Kidney (tissue), 13 donors: ENCODE measurements at regions not wholly inside any gene's neighbourhood (a gene's known extent, or its start where the extent isn't known, plus 50 kb on each side); places are given as distances from the start of the nearest gene placed in this dataset.

Experiments used
- DNase-seq, 5 donors: peaks; one replicate each; pipeline ENCODE4 v3.0.0-alpha.2; 2013 to 2020
- FAIRE-seq: peaks from 2 replicates; lab custom pipeline; 2012; peaks lifted over from hg19 to GRCh38; lab: Jason Lieb, UNC
- H3K27ac ChIP-seq, 2 donors: one replicate each; pipeline ENCODE4 v1.7.0; 2013; ENCODE audit warnings: low read depth in 2 of 2, low read length in 2 of 2, inconsistent platforms in 1 of 2
- H3K27me3 ChIP-seq: one replicate; pipeline ENCODE4 v1.7.1; 2013; ENCODE audit warnings: low read length, inconsistent platforms; ENCODE audit not compliant: control insufficient read depth, insufficient read depth
- H3K36me3 ChIP-seq, 3 donors: one replicate each; pipeline versions ENCODE4 v1.7.0 to v1.7.1; 2013; ENCODE audit warnings: low read length in 3 of 3, control low read depth in 1 of 3, inconsistent platforms in 1 of 3; ENCODE audit not compliant: insufficient read depth in 3 of 3, control insufficient read depth in 2 of 3
- H3K4me1 ChIP-seq, 3 donors: one replicate each; pipeline versions ENCODE4 v1.7.0 to v1.7.1; 2013; ENCODE audit warnings: low read length in 3 of 3, inconsistent platforms in 1 of 3, low read depth in 1 of 3; ENCODE audit not compliant: control insufficient read depth in 2 of 3, insufficient read depth in 2 of 3
- H3K4me3 ChIP-seq, 3 donors: one replicate each; pipeline versions ENCODE4 v1.7.0 to v1.8.1; 2013; ENCODE audit warnings: low read length in 3 of 3, control low read depth in 1 of 3, inconsistent platforms in 1 of 3
- H3K9ac ChIP-seq, 3 donors: one replicate each; pipeline versions ENCODE4 v1.7.0 to v1.7.1; 2013; ENCODE audit warnings: low read length in 3 of 3, control low read depth in 1 of 3, inconsistent platforms in 1 of 3
- H3K9me3 ChIP-seq, 3 donors: one replicate each; pipeline versions ENCODE4 v1.7.0 to v1.7.1; 2013; ENCODE audit warnings: low read length in 3 of 3, control low read depth in 1 of 3, inconsistent platforms in 1 of 3; ENCODE audit not compliant: control insufficient read depth in 2 of 3, insufficient read depth in 1 of 3
- intact Hi-C: fragments of 100-400 bp; cut with DNase I; formaldehyde crosslinking; loops from one replicate; pipeline ENCODE4 v1.11.1; 2022
- TF ChIP-seq, protein P1 (sequence below): IDR thresholded peaks from 3 replicates; pipeline ENCODE4 v1.5.1; 2012; ENCODE audit warnings: mild to moderate bottlenecking, moderate library complexity, borderline replicate concordance; ENCODE audit not compliant: insufficient read depth; ENCODE audit errors: extremely low read depth
- donor health status: control.
- donor health status: control.
- donor health status: control.
- donor health status: control.
- donor health status: control.
- donor health status: DM: yes; HTN: yes; CAD: no.
- donor health status: Normal renal cell carcinoma (clear cell type).

DNA sequence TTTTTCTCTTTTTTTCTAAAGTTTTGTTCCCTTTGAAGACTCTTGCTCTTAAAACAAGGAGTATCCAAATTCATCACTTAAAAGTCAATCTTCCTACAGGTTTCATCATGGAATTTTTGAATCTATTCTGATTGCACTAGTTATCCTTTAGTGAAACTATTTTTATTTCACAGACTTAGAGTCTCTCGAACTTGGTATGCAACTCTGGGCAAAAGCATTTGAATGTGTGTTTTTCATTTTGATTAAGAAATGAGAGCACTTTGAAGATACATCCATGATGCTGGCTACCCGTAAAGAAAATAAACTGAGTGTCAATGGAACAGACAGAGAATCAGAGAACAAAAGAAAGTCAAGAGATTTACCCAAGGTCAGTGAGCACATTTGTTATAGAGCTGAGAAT, 586.5 kb downstream of the EPM2A start:
- Histone ChIP-seq H3K4me3 (no peak overlapping the region), H3K27me3 (no peaks in the 10 kb centered on the region), H3K4me1 (no peaks in the 10 kb centered on the region), H3K27ac (no peak overlapping the region), H3K36me3 (no peaks in the 10 kb centered on the region), H3K9ac (no peak overlapping the region), H3K9me3 (no peaks in the 10 kb centered on the region)
- DNase-seq (no peak), FAIRE-seq (no peak)
- intact Hi-C loops: no loop called here
- TF ChIP-seq, protein P1, sequence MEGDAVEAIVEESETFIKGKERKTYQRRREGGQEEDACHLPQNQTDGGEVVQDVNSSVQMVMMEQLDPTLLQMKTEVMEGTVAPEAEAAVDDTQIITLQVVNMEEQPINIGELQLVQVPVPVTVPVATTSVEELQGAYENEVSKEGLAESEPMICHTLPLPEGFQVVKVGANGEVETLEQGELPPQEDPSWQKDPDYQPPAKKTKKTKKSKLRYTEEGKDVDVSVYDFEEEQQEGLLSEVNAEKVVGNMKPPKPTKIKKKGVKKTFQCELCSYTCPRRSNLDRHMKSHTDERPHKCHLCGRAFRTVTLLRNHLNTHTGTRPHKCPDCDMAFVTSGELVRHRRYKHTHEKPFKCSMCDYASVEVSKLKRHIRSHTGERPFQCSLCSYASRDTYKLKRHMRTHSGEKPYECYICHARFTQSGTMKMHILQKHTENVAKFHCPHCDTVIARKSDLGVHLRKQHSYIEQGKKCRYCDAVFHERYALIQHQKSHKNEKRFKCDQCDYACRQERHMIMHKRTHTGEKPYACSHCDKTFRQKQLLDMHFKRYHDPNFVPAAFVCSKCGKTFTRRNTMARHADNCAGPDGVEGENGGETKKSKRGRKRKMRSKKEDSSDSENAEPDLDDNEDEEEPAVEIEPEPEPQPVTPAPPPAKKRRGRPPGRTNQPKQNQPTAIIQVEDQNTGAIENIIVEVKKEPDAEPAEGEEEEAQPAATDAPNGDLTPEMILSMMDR: no peak

DNA sequence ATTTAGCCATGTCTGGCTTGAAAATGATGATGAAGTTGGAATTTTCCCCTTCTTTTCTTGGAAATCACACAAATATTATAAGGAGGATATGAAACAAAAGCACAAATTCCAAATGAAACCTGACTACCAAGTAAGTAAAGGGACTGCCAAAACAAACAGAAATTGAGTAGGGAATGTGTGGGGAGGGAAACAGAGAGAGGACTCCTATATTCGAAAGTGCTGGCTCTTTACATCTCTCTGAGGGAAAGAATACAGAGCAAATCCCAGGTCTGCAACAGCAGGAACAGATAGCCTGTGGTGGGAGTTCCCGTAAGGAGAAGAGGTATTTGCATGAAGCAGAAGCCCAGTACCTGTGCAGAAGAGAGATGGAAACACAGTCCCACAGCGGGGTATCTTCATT, 583.7 kb downstream of the EPM2A start:
- TF ChIP-seq, protein P1: no peak
- Histone ChIP-seq H3K4me1 (no peaks in the 10 kb centered on the region), H3K4me3 (no peak overlapping the region), H3K9ac (no peak overlapping the region), H3K9me3 (no peaks in the 10 kb centered on the region), H3K36me3 (no peaks in the 10 kb centered on the region), H3K27me3 (no peaks in the 10 kb centered on the region), H3K27ac (no peak overlapping the region)
- intact Hi-C loops: no loop called here
- FAIRE-seq (no peak), DNase-seq (peak in 2 of 5 donors; percentile 3 to 29)

DNA sequence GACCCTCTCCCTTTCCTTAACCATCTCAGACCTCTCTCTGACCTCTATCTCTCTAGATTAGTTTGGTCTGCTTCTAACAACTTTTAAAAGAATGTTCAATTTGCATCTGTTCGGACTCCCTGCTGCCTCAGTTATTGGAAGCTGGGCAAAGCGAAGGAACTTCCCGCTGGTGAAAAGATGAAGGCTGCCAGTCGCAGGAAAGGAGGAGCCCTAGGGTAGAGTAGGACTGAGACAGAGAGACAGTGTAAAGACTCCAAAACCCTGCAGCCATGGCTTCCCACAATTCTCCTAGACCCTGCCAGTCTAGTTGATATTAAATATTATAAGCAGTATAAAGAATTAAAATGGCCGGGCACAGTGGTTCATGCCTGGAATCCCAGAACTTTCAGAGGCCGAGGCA, 581.8 kb downstream of the EPM2A start:
- H3K9ac ChIP-seq: no peak overlapping the region
- TF ChIP-seq, protein P1: no peak
- no peaks in the 10 kb centered on the region for H3K36me3 ChIP-seq
- H3K27me3 ChIP-seq: no peaks in the 10 kb centered on the region
- no peaks in the 10 kb centered on the region for H3K9me3 ChIP-seq
- no peak overlapping the region for H3K4me3 ChIP-seq
- no peak for DNase-seq
- FAIRE-seq: no peak
- intact Hi-C loops: no loop called here
- H3K27ac ChIP-seq: no peak overlapping the region
- H3K4me1 ChIP-seq: no peaks in the 10 kb centered on the region

DNA sequence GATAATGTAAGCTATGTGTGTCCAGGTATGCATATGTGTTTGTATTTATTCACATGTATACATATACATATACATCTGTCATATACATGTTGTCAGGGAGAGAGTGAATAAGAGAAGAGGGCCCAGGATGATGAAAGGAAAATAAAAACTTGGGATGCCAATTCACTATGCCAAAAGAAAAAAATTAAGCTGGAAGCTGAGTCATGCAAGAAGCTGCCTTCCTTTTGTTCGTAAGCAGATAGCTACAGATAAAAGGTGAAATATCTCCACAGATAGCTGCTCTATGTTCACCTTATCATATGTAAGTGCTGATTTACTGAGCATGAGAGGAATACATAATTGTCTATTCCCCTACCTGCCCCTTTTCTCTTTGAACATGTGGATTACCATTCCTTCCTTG, 579.9 kb downstream of the EPM2A start:
- intact Hi-C loops: no loop called here
- peaks cover 0 to 3% (median 0%) of the 10 kb centered on the region in 3 donors for H3K9me3 ChIP-seq
- H3K9ac ChIP-seq: no peak overlapping the region
- H3K36me3 ChIP-seq: no peaks in the 10 kb centered on the region
- H3K4me1 ChIP-seq: no peaks in the 10 kb centered on the region
- DNase-seq (no peak), FAIRE-seq (no peak)
- no peaks in the 10 kb centered on the region for H3K27me3 ChIP-seq
- no peak overlapping the region for H3K27ac ChIP-seq
- no peak overlapping the region for H3K4me3 ChIP-seq
- TF ChIP-seq, protein P1: no peak
